Epithelial cell of prostate (primary cell): ENCODE measurements at regions not wholly inside any gene's neighbourhood (a gene's known extent, or its start where the extent isn't known, plus 50 kb on each side); places are given as distances from the start of the nearest gene placed in this dataset.

Source experiments
- DNase-seq: peaks from one replicate; pipeline ENCODE4 v3.0.0-alpha.2; 2011; ENCODE audit warnings: low read depth, low spot score
- H3K27ac ChIP-seq: fragments of 450-650 bp; 2 replicates; pipeline ENCODE4 v1.5.1; 2017; ENCODE audit warnings: mild to moderate bottlenecking

- DNase-seq, result no peak
- no peak overlapping the region for H3K27ac ChIP-seq
Measured at GRCh38 chr12:111163422-111163821, 205.5 kb downstream of the PHETA1 start.

GRCh38 chr12:111161898-111162297, 207.0 kb downstream of the PHETA1 start:
- no peak overlapping the region for H3K27ac ChIP-seq
- no peak for DNase-seq

GRCh38 chr12:111160350-111161241, 208.3 kb downstream of the PHETA1 start:
- H3K27ac ChIP-seq, result no peak overlapping the region
- DNase-seq, result no peak

- DNase-seq, result no peak
- no peak overlapping the region for H3K27ac ChIP-seq
Measured at GRCh38 chr12:111158992-111159391, 209.9 kb downstream of the PHETA1 start.

- no peak overlapping the region for H3K27ac ChIP-seq
- DNase-seq, result no peak
Measured at GRCh38 chr12:111157486-111157885, 211.4 kb downstream of the PHETA1 start.

- H3K27ac ChIP-seq, result no peak overlapping the region
- DNase-seq, result peak; percentile 6
Measured at GRCh38 chr12:111156304-111156703, 212.6 kb downstream of the PHETA1 start.

- no peak overlapping the region for H3K27ac ChIP-seq
- DNase-seq, result no peak
Measured at GRCh38 chr12:111155521-111155920, 213.4 kb downstream of the PHETA1 start.

GRCh38 chr12:111155020-111155419, 213.9 kb downstream of the PHETA1 start:
- no peak overlapping the region for H3K27ac ChIP-seq
- DNase-seq, result no peak

- no peak overlapping the region for H3K27ac ChIP-seq
- DNase-seq, result no peak
Measured at GRCh38 chr12:111154147-111154834, 214.6 kb downstream of the PHETA1 start.

- no peak overlapping the region for H3K27ac ChIP-seq
- no peak for DNase-seq
Measured at GRCh38 chr12:111152561-111152960, 216.3 kb downstream of the PHETA1 start.

GRCh38 chr12:111150921-111151840, 217.7 kb downstream of the PHETA1 start:
- DNase-seq, result no peak
- no peak overlapping the region for H3K27ac ChIP-seq

- no peak for DNase-seq
- H3K27ac ChIP-seq, result no peak overlapping the region
Measured at GRCh38 chr12:111150360-111150759, 218.5 kb downstream of the PHETA1 start.

- no peak overlapping the region for H3K27ac ChIP-seq
- DNase-seq, result no peak
Measured at GRCh38 chr12:111149299-111149698, 219.6 kb downstream of the PHETA1 start.

- no peak overlapping the region for H3K27ac ChIP-seq
- DNase-seq, result no peak
Measured at GRCh38 chr12:111148005-111148404, 220.9 kb downstream of the PHETA1 start.

GRCh38 chr12:111143271-111143670, 222.9 kb upstream of the MYL2 start:
- no peak for DNase-seq
- H3K27ac ChIP-seq, result no peak overlapping the region

GRCh38 chr12:111141205-111141604, 220.8 kb upstream of the MYL2 start:
- DNase-seq, result no peak
- H3K27ac ChIP-seq, result no peak overlapping the region

- no peak overlapping the region for H3K27ac ChIP-seq
- DNase-seq, result no peak
Measured at GRCh38 chr12:111138016-111138415, 217.6 kb upstream of the MYL2 start.

GRCh38 chr12:111135293-111135832, 215.0 kb upstream of the MYL2 start:
- H3K27ac ChIP-seq, result no peak overlapping the region
- DNase-seq, result no peak

- DNase-seq, result no peak
- no peak overlapping the region for H3K27ac ChIP-seq
Measured at GRCh38 chr12:111130336-111130735, 210.0 kb upstream of the MYL2 start.

GRCh38 chr12:111129149-111129767, 208.9 kb upstream of the MYL2 start:
- no peak for DNase-seq
- H3K27ac ChIP-seq, result no peak overlapping the region
